NCI-H345 treated with DMSO at 0.1 percent for 48 hours (cell line): ENCODE measurements at regions not wholly inside any gene's neighbourhood (a gene's known extent, or its start where the extent isn't known, plus 50 kb on each side); places are given as distances from the start of the nearest gene placed in this dataset.
"Not testable (repeated sequence)": the region's sequence is repeated elsewhere in the genome, so short reads cannot be mapped to it uniquely, and the experiment has no call there.

Source experiments
- DNase-seq: peaks from one replicate; lab custom pipeline; 2025; ENCODE audit not compliant: unreplicated experiment; lab: John Stamatoyannopoulos, UW

GRCh38 chr2:191476901-191477300, 201.0 kb upstream of the NABP1 start:
- DNase-seq = no peak

GRCh38 chr2:191478799-191479679, 198.9 kb upstream of the NABP1 start:
- no peak for DNase-seq

GRCh38 chr2:191479680-191480023, 198.3 kb upstream of the NABP1 start:
- no peak for DNase-seq

- no peak for DNase-seq
Observed at GRCh38 chr2:191481305-191482070, 196.4 kb upstream of the NABP1 start.

GRCh38 chr2:191483117-191483516, 194.8 kb upstream of the NABP1 start:
- no peak for DNase-seq

GRCh38 chr2:191486584-191487320, 191.2 kb upstream of the NABP1 start:
- DNase-seq = no peak

- DNase-seq = no peak
Observed at GRCh38 chr2:191488135-191488534, 189.8 kb upstream of the NABP1 start.

GRCh38 chr2:191489177-191489576, 188.8 kb upstream of the NABP1 start:
- DNase-seq = no peak

- DNase-seq = no peak
Observed at GRCh38 chr2:191496838-191497237, 181.1 kb upstream of the NABP1 start.

GRCh38 chr2:191497822-191498221, 180.1 kb upstream of the NABP1 start:
- DNase-seq = no peak

GRCh38 chr2:191499050-191499449, 178.9 kb upstream of the NABP1 start:
- no peak for DNase-seq

- no peak for DNase-seq
Observed at GRCh38 chr2:191499874-191500565, 177.9 kb upstream of the NABP1 start.

GRCh38 chr2:191500566-191500883, 177.4 kb upstream of the NABP1 start:
- DNase-seq = no peak

- DNase-seq = no peak
Observed at GRCh38 chr2:191500884-191501560, 176.9 kb upstream of the NABP1 start.

- peak; percentile 1 for DNase-seq
Observed at GRCh38 chr2:191501561-191502168, 176.3 kb upstream of the NABP1 start.

- DNase-seq = no peak
Observed at GRCh38 chr2:191506515-191506914, 171.4 kb upstream of the NABP1 start.

GRCh38 chr2:191507252-191507853, 170.6 kb upstream of the NABP1 start:
- not testable (repeated sequence) for DNase-seq

- no peak for DNase-seq
Observed at GRCh38 chr2:191508738-191509137, 169.2 kb upstream of the NABP1 start.

GRCh38 chr2:191512216-191512835, 165.6 kb upstream of the NABP1 start:
- DNase-seq = no peak
